Stimulated activated CD4-positive, alpha-beta T cell treated with anti-CD3 and anti-CD28 coated beads, Interleukin-4, amount 100 ng/mL, for 24 hours (primary cell): ENCODE measurements at regions not wholly inside any gene's neighbourhood (a gene's known extent, or its start where the extent isn't known, plus 50 kb on each side); places are given as distances from the start of the nearest gene placed in this dataset.

Source experiments
- DNase-seq: peaks from one replicate; pipeline ENCODE4 v3.0.0-alpha.2; 2020

- DNase-seq = no peak
Observed at GRCh38 chr3:110126065-110126464, 788.7 kb upstream of the DPPA4 start.

- DNase-seq = no peak
Observed at GRCh38 chr3:110133971-110134370, 796.6 kb upstream of the DPPA4 start.

- DNase-seq = no peak
Observed at GRCh38 chr3:110139048-110139447, 801.7 kb upstream of the DPPA4 start.

GRCh38 chr3:110139821-110140220 is 802.5 kb upstream of the DPPA4 start:
- DNase-seq = no peak

- DNase-seq = no peak
Observed at GRCh38 chr3:110149763-110150162, 812.4 kb upstream of the DPPA4 start.

- DNase-seq = no peak
Observed at GRCh38 chr3:110157221-110157620, 819.9 kb upstream of the DPPA4 start.

- no peak for DNase-seq
Observed at GRCh38 chr3:110164632-110165369, 827.5 kb upstream of the DPPA4 start.

- DNase-seq = no peak
Observed at GRCh38 chr3:110165370-110165743, 828.0 kb upstream of the DPPA4 start.

GRCh38 chr3:110165753-110166152 is 828.4 kb upstream of the DPPA4 start:
- DNase-seq = no peak

GRCh38 chr3:110166791-110167190 is 829.4 kb upstream of the DPPA4 start:
- DNase-seq = no peak

- DNase-seq = no peak
Observed at GRCh38 chr3:110174908-110175307, 837.6 kb upstream of the DPPA4 start.

- DNase-seq = no peak
Observed at GRCh38 chr3:110178965-110179364, 841.6 kb upstream of the DPPA4 start.

GRCh38 chr3:110180733-110181132 is 843.4 kb upstream of the DPPA4 start:
- no peak for DNase-seq

- no peak for DNase-seq
Observed at GRCh38 chr3:110181226-110181625, 843.9 kb upstream of the DPPA4 start.

GRCh38 chr3:110184536-110184935 is 847.2 kb upstream of the DPPA4 start:
- no peak for DNase-seq

GRCh38 chr3:110193074-110193473 is 855.7 kb upstream of the DPPA4 start:
- no peak for DNase-seq

- no peak for DNase-seq
Observed at GRCh38 chr3:110198717-110199587, 861.6 kb upstream of the DPPA4 start.

- no peak for DNase-seq
Observed at GRCh38 chr3:110199588-110199943, 862.2 kb upstream of the DPPA4 start.

GRCh38 chr3:110210086-110210660 is 861.4 kb upstream of the NECTIN3 start:
- no peak for DNase-seq

GRCh38 chr3:110226645-110227044 is 845.0 kb upstream of the NECTIN3 start:
- no peak for DNase-seq

- no peak for DNase-seq
Observed at GRCh38 chr3:110227991-110228390, 843.6 kb upstream of the NECTIN3 start.

GRCh38 chr3:110234831-110235230 is 836.8 kb upstream of the NECTIN3 start:
- DNase-seq = no peak

- DNase-seq = no peak
Observed at GRCh38 chr3:110236976-110237610, 834.5 kb upstream of the NECTIN3 start.

GRCh38 chr3:110243081-110243480 is 828.5 kb upstream of the NECTIN3 start:
- DNase-seq = no peak
